Smooth muscle cell (in vitro differentiated cells): ENCODE measurements at regions not wholly inside any gene's neighbourhood (a gene's known extent, or its start where the extent isn't known, plus 50 kb on each side); places are given as distances from the start of the nearest gene placed in this dataset.

Source experiments
- DNase-seq: peaks from one replicate; lab custom pipeline; 2025; ENCODE audit not compliant: unreplicated experiment; lab: John Stamatoyannopoulos, UW
- H2AFZ ChIP-seq: fragments of 200-600 bp; sonication (generic); 2 replicates; pipeline ENCODE4 v1.6.0; 2016; ENCODE audit warnings: antibody characterized with exemption, low read depth, mild to moderate bottlenecking
- H3F3A ChIP-seq: fragments of 200-600 bp; sonication (generic); 2 replicates; pipeline ENCODE4 v1.6.0; 2017; ENCODE audit warnings: antibody characterized with exemption, low read depth
- H3K27ac ChIP-seq: fragments of 200-600 bp; sonication (generic); 2 replicates; pipeline ENCODE4 v1.5.1; 2016; ENCODE audit warnings: low read depth, mild to moderate bottlenecking
- H3K27me3 ChIP-seq: fragments of 200-600 bp; sonication (generic); 2 replicates; pipeline ENCODE4 v1.6.1; 2016; ENCODE audit warnings: low read depth, mild to moderate bottlenecking
- H3K36me3 ChIP-seq: fragments of 200-600 bp; sonication (generic); 2 replicates; pipeline ENCODE4 v1.5.1; 2016; ENCODE audit warnings: low read depth
- H3K4me1 ChIP-seq: fragments of 200-600 bp; sonication (generic); 2 replicates; pipeline ENCODE4 v1.5.1; 2016; ENCODE audit warnings: low read depth
- H3K4me2 ChIP-seq: fragments of 200-600 bp; sonication (generic); 2 replicates; pipeline ENCODE4 v1.6.0; 2016; ENCODE audit warnings: mild to moderate bottlenecking
- H3K4me3 ChIP-seq: fragments of 200-600 bp; sonication (generic); 2 replicates; pipeline ENCODE4 v1.5.1; 2016; ENCODE audit warnings: mild to moderate bottlenecking
- H3K79me2 ChIP-seq: fragments of 200-600 bp; sonication (generic); 2 replicates; pipeline ENCODE4 v1.6.0; 2016; ENCODE audit warnings: low read depth, mild to moderate bottlenecking
- H3K9ac ChIP-seq: fragments of 200-600 bp; sonication (generic); 2 replicates; pipeline ENCODE4 v1.6.0; 2016; ENCODE audit warnings: low read depth
- H3K9me3 ChIP-seq: fragments of 200-600 bp; sonication (generic); replicated peaks from 2 replicates; pipeline ENCODE4 v1.5.1; 2016; ENCODE audit warnings: low read depth
- H4K20me1 ChIP-seq: fragments of 200-600 bp; sonication (generic); 2 replicates; pipeline ENCODE4 v1.6.0; 2016; ENCODE audit warnings: low read depth
- WGBS: methylation state at CpG from one replicate; pipeline ENCODE4 v1.1.7; 2016; ENCODE audit warnings: low lambda C conversion rate; 5-methylcytosine and 5-hydroxymethylcytosine counted together
- TF ChIP-seq, protein P1 (sequence below): fragments of 200-600 bp; sonication (generic); IDR thresholded peaks from 2 replicates; pipeline ENCODE4 v1.5.1; 2017; ENCODE audit warnings: borderline replicate concordance, mild to moderate bottlenecking, antibody characterized with exemption; ENCODE audit not compliant: insufficient read depth, poor library complexity, severe bottlenecking

DNA sequence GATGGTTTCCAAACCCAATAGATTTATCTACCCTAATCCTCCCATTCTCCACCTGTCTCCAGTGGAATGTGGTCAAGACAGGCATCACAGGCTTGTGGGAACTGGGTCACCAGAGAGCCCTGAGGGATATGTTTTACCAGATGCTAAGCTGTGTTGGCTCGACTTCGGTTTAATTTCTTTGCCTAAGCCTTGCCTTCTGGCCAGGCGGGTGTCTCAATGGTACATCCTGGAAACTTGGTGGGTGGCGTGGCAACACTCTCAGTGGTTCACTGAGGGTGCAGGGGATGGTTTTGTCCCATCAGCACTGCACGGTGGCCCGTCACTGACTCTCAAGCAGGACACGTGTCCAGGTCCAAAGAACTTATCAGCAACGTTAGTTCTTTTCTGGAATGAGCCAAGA, 192.2 kb downstream of the TENT4A start:
- no peak overlapping the region for H3K4me2 ChIP-seq
- H3K27ac ChIP-seq: no peak overlapping the region
- no peaks in the 10 kb centered on the region for H3K27me3 ChIP-seq
- H3K4me1 ChIP-seq: no peaks in the 10 kb centered on the region
- no peak overlapping the region for H3K9ac ChIP-seq
- no peaks in the 10 kb centered on the region for H3F3A ChIP-seq
- no peaks in the 10 kb centered on the region for H3K36me3 ChIP-seq
- H3K9me3 ChIP-seq: no peaks in the 10 kb centered on the region
- no peaks in the 10 kb centered on the region for H4K20me1 ChIP-seq
- WGBS: 86% methylated on average over 8 of the region's 8 CpGs
- DNase-seq: no peak
- no peak overlapping the region for H2AFZ ChIP-seq
- TF ChIP-seq, protein P1, sequence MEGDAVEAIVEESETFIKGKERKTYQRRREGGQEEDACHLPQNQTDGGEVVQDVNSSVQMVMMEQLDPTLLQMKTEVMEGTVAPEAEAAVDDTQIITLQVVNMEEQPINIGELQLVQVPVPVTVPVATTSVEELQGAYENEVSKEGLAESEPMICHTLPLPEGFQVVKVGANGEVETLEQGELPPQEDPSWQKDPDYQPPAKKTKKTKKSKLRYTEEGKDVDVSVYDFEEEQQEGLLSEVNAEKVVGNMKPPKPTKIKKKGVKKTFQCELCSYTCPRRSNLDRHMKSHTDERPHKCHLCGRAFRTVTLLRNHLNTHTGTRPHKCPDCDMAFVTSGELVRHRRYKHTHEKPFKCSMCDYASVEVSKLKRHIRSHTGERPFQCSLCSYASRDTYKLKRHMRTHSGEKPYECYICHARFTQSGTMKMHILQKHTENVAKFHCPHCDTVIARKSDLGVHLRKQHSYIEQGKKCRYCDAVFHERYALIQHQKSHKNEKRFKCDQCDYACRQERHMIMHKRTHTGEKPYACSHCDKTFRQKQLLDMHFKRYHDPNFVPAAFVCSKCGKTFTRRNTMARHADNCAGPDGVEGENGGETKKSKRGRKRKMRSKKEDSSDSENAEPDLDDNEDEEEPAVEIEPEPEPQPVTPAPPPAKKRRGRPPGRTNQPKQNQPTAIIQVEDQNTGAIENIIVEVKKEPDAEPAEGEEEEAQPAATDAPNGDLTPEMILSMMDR: no peak
- no peak overlapping the region for H3K4me3 ChIP-seq
- H3K79me2 ChIP-seq: no peaks in the 10 kb centered on the region

DNA sequence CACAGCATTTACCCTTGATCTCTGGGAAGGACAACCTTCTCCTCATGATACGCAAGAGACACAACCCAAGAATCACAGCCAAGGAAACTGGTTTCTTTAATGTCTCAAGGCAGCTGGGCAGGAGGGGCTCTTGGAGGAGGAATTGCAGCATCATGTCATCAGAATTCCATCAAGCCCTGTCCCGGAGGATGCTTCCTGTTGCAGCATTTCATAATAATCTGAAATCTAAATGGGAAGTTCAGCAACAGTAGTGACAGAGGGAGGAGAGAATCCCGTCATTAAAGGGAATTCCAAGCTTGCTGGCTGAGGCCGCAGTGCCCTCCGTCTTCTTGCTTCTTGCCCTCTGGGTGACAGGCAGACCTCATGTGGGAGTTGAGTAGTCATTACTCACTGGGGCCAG, 192.7 kb downstream of the TENT4A start:
- H4K20me1 ChIP-seq: no peaks in the 10 kb centered on the region
- H3K4me3 ChIP-seq: no peak overlapping the region
- H3K4me2 ChIP-seq: no peak overlapping the region
- H3K9me3 ChIP-seq: no peaks in the 10 kb centered on the region
- no peaks in the 10 kb centered on the region for H3K4me1 ChIP-seq
- TF ChIP-seq, protein P1: no peak
- H3K79me2 ChIP-seq: no peaks in the 10 kb centered on the region
- 90% methylated on average over 5 of the region's 5 CpGs for WGBS
- H3K9ac ChIP-seq: no peak overlapping the region
- no peak overlapping the region for H3K27ac ChIP-seq
- no peaks in the 10 kb centered on the region for H3K27me3 ChIP-seq
- DNase-seq: no peak
- no peaks in the 10 kb centered on the region for H3F3A ChIP-seq
- H2AFZ ChIP-seq: no peak overlapping the region
- no peaks in the 10 kb centered on the region for H3K36me3 ChIP-seq

DNA sequence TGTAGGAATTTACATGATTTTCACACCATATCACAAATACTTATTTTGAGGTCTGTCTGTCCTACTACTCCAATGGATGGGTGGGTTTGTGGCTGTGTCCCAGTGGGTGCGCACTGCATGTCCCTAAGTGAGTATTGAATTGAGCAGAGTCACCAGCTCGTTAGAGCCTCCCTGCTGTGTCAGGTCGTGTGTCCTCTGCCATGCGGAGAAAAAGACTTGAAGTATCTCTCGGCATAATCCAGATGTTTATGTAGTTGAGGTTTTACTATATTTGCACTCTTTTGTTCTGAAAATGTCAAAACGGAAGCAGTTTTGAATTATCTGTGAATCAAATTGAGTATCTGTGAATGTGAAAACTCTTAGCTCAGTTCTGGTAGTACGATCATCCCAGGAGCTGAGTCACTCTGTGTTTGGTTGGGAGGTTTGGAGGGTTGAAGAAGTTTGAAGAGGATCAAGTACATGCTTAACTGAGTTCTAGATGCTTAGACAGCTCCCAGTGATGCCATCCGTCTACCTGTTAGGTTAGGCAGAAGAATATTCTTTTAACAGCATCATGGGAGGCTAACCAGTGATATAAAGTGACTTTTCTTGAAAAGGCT, 194.2 kb downstream of the TENT4A start:
- Histone ChIP-seq H3F3A (no peaks in the 10 kb centered on the region), H3K79me2 (no peaks in the 10 kb centered on the region), H3K9me3 (no peaks in the 10 kb centered on the region), H3K4me1 (no peaks in the 10 kb centered on the region), H3K27me3 (no peaks in the 10 kb centered on the region), H3K27ac (no peak overlapping the region), H3K36me3 (no peaks in the 10 kb centered on the region), H3K4me3 (no peak overlapping the region), H3K4me2 (no peak overlapping the region), H4K20me1 (no peaks in the 10 kb centered on the region), H3K9ac (no peak overlapping the region), H2AFZ (no peak overlapping the region)
- TF ChIP-seq, protein P1: no peak
- 83% methylated on average over 8 of the region's 8 CpGs for WGBS
- DNase-seq: no peak

DNA sequence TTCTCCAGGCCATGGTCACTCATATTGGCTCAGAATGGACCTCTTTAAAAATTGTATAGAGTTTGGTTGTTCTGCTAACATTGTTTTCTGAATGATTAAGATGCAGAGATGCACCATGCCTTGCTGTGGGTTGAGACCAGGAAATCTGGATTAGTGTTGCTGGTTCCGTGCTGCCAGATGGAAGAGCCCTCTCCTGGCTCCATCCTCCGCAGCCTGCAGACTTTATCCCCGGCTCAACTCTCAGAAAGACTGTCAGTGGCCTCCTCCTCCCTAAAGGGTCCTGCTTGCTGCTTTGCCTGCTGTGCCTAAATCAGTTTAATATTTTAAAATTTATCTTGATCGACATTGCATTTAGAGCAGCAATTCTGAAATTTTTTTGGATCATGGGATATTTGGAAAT, 196.7 kb downstream of the TENT4A start:
- H3K27me3 ChIP-seq: no peaks in the 10 kb centered on the region
- H3K9ac ChIP-seq: no peak overlapping the region
- no peaks in the 10 kb centered on the region for H3K79me2 ChIP-seq
- no peak overlapping the region for H3K4me3 ChIP-seq
- no peak for DNase-seq
- no peak overlapping the region for H3K27ac ChIP-seq
- no peak overlapping the region for H3K4me2 ChIP-seq
- WGBS: 69% methylated on average over 4 of the region's 4 CpGs
- no peaks in the 10 kb centered on the region for H3K4me1 ChIP-seq
- H2AFZ ChIP-seq: no peak overlapping the region
- TF ChIP-seq, protein P1: no peak
- H3K36me3 ChIP-seq: no peaks in the 10 kb centered on the region
- no peaks in the 10 kb centered on the region for H3F3A ChIP-seq
- H3K9me3 ChIP-seq: no peaks in the 10 kb centered on the region
- no peaks in the 10 kb centered on the region for H4K20me1 ChIP-seq
